Spleen (tissue), 11 donors: ENCODE measurements at regions not wholly inside any gene's neighbourhood (a gene's known extent, or its start where the extent isn't known, plus 50 kb on each side); places are given as distances from the start of the nearest gene placed in this dataset.

Source experiments
- DNase-seq: peaks from one replicate; pipeline ENCODE4 v3.0.0-alpha.2; 2020
- H3K27ac ChIP-seq, 8 donors: fragments of 200-600 bp; sonication (generic) in 7 of 8; 1 replicate in 4 of 8; 2 replicates in 4 of 8; pipeline versions ENCODE4 v1.5.0 to v1.8.0; 2016 to 2021; ENCODE audit warnings: inconsistent platforms in 4 of 8, mild to moderate bottlenecking in 4 of 8, moderate library complexity in 1 of 8
- H3K27me3 ChIP-seq, 7 donors: fragments of 200-600 bp; sonication (generic) in 6 of 7; replicated peaks in 1 of 7; 1 replicate in 4 of 7; 2 replicates in 3 of 7; pipeline versions ENCODE4 v1.5.0 to v1.8.0; 2016 to 2021; ENCODE audit warnings: inconsistent platforms in 3 of 7, mild to moderate bottlenecking in 1 of 7
- H3K36me3 ChIP-seq, 6 donors: fragments of 200-600 bp; sonication (generic) in 5 of 6; 1 replicate in 4 of 6; 2 replicates in 2 of 6; pipeline versions ENCODE4 v1.5.0 to v1.8.0; 2016 to 2021; ENCODE audit warnings: inconsistent platforms in 2 of 6
- H3K4me1 ChIP-seq, 6 donors: fragments of 200-600 bp; sonication (generic) in 5 of 6; 1 replicate in 3 of 6; 2 replicates in 3 of 6; pipeline versions ENCODE4 v1.5.0 to v1.8.0; 2016 to 2021; ENCODE audit warnings: inconsistent platforms in 3 of 6
- H3K4me3 ChIP-seq, 8 donors: fragments of 200-600 bp; sonication (generic) in 7 of 8; 1 replicate in 4 of 8; 2 replicates in 4 of 8; pipeline versions ENCODE4 v1.5.0 to v1.8.0; 2016 to 2021; ENCODE audit warnings: inconsistent platforms in 4 of 8, mild to moderate bottlenecking in 4 of 8, moderate library complexity in 2 of 8
- H3K9me3 ChIP-seq, 8 donors: fragments of 200-600 bp; sonication (generic) in 7 of 8; 1 replicate in 4 of 8; 2 replicates in 4 of 8; pipeline versions ENCODE4 v1.5.0 to v1.8.0; 2016 to 2021; ENCODE audit warnings: inconsistent platforms in 4 of 8
- CTCF ChIP-seq, 11 experiments: fragments of 200-600 bp in 7 of 11; fragments of 450-650 bp in 4 of 11; sonication (generic) in 4 of 11; IDR thresholded peaks in 8 of 11; conservative IDR thresholded peaks in 3 of 11; 1 replicate in 7 of 11; 2 replicates in 4 of 11; pipeline versions ENCODE4 v1.4.0 to v1.8.0; 2016 to 2021; ENCODE audit warnings: antibody characterized with exemption in 11 of 11, inconsistent platforms in 4 of 11, mild to moderate bottlenecking in 1 of 11
- POLR2A ChIP-seq, 3 donors: fragments of 450-650 bp; IDR thresholded peaks; one replicate each; pipeline ENCODE4 v1.5.1; 2017; ENCODE audit warnings: antibody characterized with exemption in 3 of 3, mild to moderate bottlenecking in 1 of 3
- POLR2AphosphoS5 ChIP-seq, 3 donors: sonication (generic); formaldehyde crosslinking; IDR thresholded peaks; one replicate each; pipeline ENCODE4 v1.5.1; 2017; ENCODE audit warnings: antibody characterized with exemption in 3 of 3
- WGBS, 5 donors: extraction: QIAGEN DNeasy Blood & Tissue Kit in 3 of 5; methylation state at CpG; one replicate each; pipeline versions ENCODE4 v1.1.5 to v1.1.7; 2013 to 2018; 5-methylcytosine and 5-hydroxymethylcytosine counted together
- intact Hi-C: fragments of 100-400 bp; cut with DNase I; formaldehyde crosslinking; loops from one replicate; pipeline ENCODE4 v1.15.0; 2023; ENCODE audit warnings: low total_unique reads
- donor health status: healthy with polysubstance abuse.
- donor health status: DM: no; HTN: no; CAD: no; lungs with moderate emphysema.
- donor health status: DM: no; HTN: no; CAD: no.
- donor health status: Bipolar disorder and iron deficiency.
- donor health status: healthy.
- donor health status: DM: no; HTN: no; CAD: no.
- donor health status: DM: yes; HTN: yes; CAD: no.

- H3K27me3 ChIP-seq, result no peaks in the 10 kb centered on the region
- no peak for DNase-seq
- H3K4me3 ChIP-seq, result no peak overlapping the region
- intact Hi-C loops, result no loop called here
- H3K36me3 ChIP-seq, result no peaks in the 10 kb centered on the region
- H3K4me1 ChIP-seq, result no peaks in the 10 kb centered on the region
- 87 to 100% (median 94%) methylated on average over 2 of the region's 2 CpGs for WGBS, 5 donors
- peaks cover 0 to 28% (median 18%) of the 10 kb centered on the region in 8 donors for H3K9me3 ChIP-seq
- TF ChIP-seq POLR2A (IDR thresholded peaks at IDR 0.05) (no peak), CTCF (IDR thresholded peaks at IDR 0.05 in 8 of 11, conservative IDR thresholded peaks at IDR 0.05 in 3 of 11) (no peak), POLR2AphosphoS5 (IDR thresholded peaks at IDR 0.05) (no peak)
- H3K27ac ChIP-seq, result no peak overlapping the region
Observed at GRCh38 chr12:43090981-43091380, 461.0 kb downstream of the ADAMTS20 start.

GRCh38 chr12:43087195-43088091 is 464.6 kb downstream of the ADAMTS20 start:
- H3K27ac ChIP-seq, result no peak overlapping the region
- H3K27me3 ChIP-seq, result no peaks in the 10 kb centered on the region
- H3K9me3 ChIP-seq, result peaks cover 0 to 58% (median 46%) of the 10 kb centered on the region in 8 donors
- no peak for TF ChIP-seq POLR2A (IDR thresholded peaks at IDR 0.05)
- no peak for TF ChIP-seq POLR2AphosphoS5 (IDR thresholded peaks at IDR 0.05)
- no peak for TF ChIP-seq CTCF (IDR thresholded peaks at IDR 0.05 in 8 of 11, conservative IDR thresholded peaks at IDR 0.05 in 3 of 11)
- no peak for DNase-seq
- WGBS, 5 donors, result 72 to 85% (median 78%) methylated on average over 3 of the region's 3 CpGs
- no peaks in the 10 kb centered on the region for H3K36me3 ChIP-seq
- H3K4me1 ChIP-seq, result no peaks in the 10 kb centered on the region
- H3K4me3 ChIP-seq, result no peak overlapping the region
- intact Hi-C loops, result no loop called here

- intact Hi-C loops, result no loop called here
- H3K4me3 ChIP-seq, result no peak overlapping the region
- no peaks in the 10 kb centered on the region for H3K27me3 ChIP-seq
- TF ChIP-seq POLR2A (IDR thresholded peaks at IDR 0.05) (no peak), POLR2AphosphoS5 (IDR thresholded peaks at IDR 0.05) (no peak)
- H3K27ac ChIP-seq, result no peak overlapping the region
- H3K36me3 ChIP-seq, result no peaks in the 10 kb centered on the region
- H3K4me1 ChIP-seq, result no peaks in the 10 kb centered on the region
- no peak for DNase-seq
- H3K9me3 ChIP-seq, result peaks cover 0 to 23% (median 10%) of the 10 kb centered on the region in 8 donors
Observed at GRCh38 chr12:43079476-43079875, 472.5 kb downstream of the ADAMTS20 start.

GRCh38 chr12:43078976-43079375 is 473.0 kb downstream of the ADAMTS20 start:
- TF ChIP-seq POLR2A (IDR thresholded peaks at IDR 0.05), result no peak
- no peaks in the 10 kb centered on the region for H3K4me1 ChIP-seq
- no peak overlapping the region for H3K27ac ChIP-seq
- no peaks in the 10 kb centered on the region for H3K27me3 ChIP-seq
- no peak for DNase-seq
- H3K36me3 ChIP-seq, result no peaks in the 10 kb centered on the region
- H3K4me3 ChIP-seq, result no peak overlapping the region
- intact Hi-C loops, result no loop called here
- peaks cover 0 to 18% (median 5%) of the 10 kb centered on the region in 8 donors for H3K9me3 ChIP-seq
- 52 to 72% (median 60%) methylated on average over 3 of the region's 3 CpGs for WGBS, 5 donors

GRCh38 chr12:43072431-43072830 is 479.6 kb downstream of the ADAMTS20 start:
- H3K27ac ChIP-seq, result no peak overlapping the region
- no peak overlapping the region for H3K4me3 ChIP-seq
- intact Hi-C loops, result no loop called here
- WGBS, 5 donors, result 63 to 87% (median 79%) methylated on average over 1 of the region's 1 CpG
- no peak for TF ChIP-seq POLR2AphosphoS5 (IDR thresholded peaks at IDR 0.05)
- TF ChIP-seq POLR2A (IDR thresholded peaks at IDR 0.05), result no peak
- TF ChIP-seq CTCF (IDR thresholded peaks at IDR 0.05 in 8 of 11, conservative IDR thresholded peaks at IDR 0.05 in 3 of 11), result no peak
- DNase-seq, result no peak
- H3K36me3 ChIP-seq, result no peaks in the 10 kb centered on the region
- H3K4me1 ChIP-seq, result no peaks in the 10 kb centered on the region
- peaks cover 0 to 8% (median 0%) of the 10 kb centered on the region in 8 donors for H3K9me3 ChIP-seq
- H3K27me3 ChIP-seq, result no peaks in the 10 kb centered on the region
